NCI-H1105 (cell line): ENCODE measurements at regions not wholly inside any gene's neighbourhood (a gene's known extent, or its start where the extent isn't known, plus 50 kb on each side); places are given as distances from the start of the nearest gene placed in this dataset.

Experiments
- DNase-seq: peaks from one replicate; lab custom pipeline; 2025; lab: John Stamatoyannopoulos, UW

- DNase-seq = no peak
Measured at GRCh38 chr4:53688186-53688790, 97.0 kb upstream of the LNX1 start.

GRCh38 chr4:53686521-53686920, 95.2 kb upstream of the LNX1 start:
- DNase-seq = no peak

- no peak for DNase-seq
Measured at GRCh38 chr4:53684136-53685130, 93.1 kb upstream of the LNX1 start.

- no peak for DNase-seq
Measured at GRCh38 chr4:53682908-53683307, 91.6 kb upstream of the LNX1 start.

- DNase-seq = no peak
Measured at GRCh38 chr4:53682196-53682595, 90.9 kb upstream of the LNX1 start.

- no peak for DNase-seq
Measured at GRCh38 chr4:53680598-53680997, 89.3 kb upstream of the LNX1 start.

- no peak for DNase-seq
Measured at GRCh38 chr4:53680168-53680567, 88.9 kb upstream of the LNX1 start.

GRCh38 chr4:53676402-53676871, 85.2 kb upstream of the LNX1 start:
- DNase-seq = no peak

GRCh38 chr4:53674903-53675302, 83.6 kb upstream of the LNX1 start:
- no peak for DNase-seq

- DNase-seq = no peak
Measured at GRCh38 chr4:53672873-53673272, 81.6 kb upstream of the LNX1 start.

- peak; percentile 9 for DNase-seq
Measured at GRCh38 chr4:53671757-53672156, 80.5 kb upstream of the LNX1 start.

- no peak for DNase-seq
Measured at GRCh38 chr4:53659737-53660136, 68.5 kb upstream of the LNX1 start.

GRCh38 chr4:53659112-53659511, 67.8 kb upstream of the LNX1 start:
- no peak for DNase-seq

- DNase-seq = no peak
Measured at GRCh38 chr4:53658029-53658428, 66.7 kb upstream of the LNX1 start.

- no peak for DNase-seq
Measured at GRCh38 chr4:53656421-53656981, 65.2 kb upstream of the LNX1 start.

- DNase-seq = no peak
Measured at GRCh38 chr4:53654300-53654758, 63.0 kb upstream of the LNX1 start.

- peak; percentile 13 for DNase-seq
Measured at GRCh38 chr4:53653484-53654053, 62.3 kb upstream of the LNX1 start.

GRCh38 chr4:53651156-53651735, 60.0 kb upstream of the LNX1 start:
- DNase-seq = no peak

- DNase-seq = no peak
Measured at GRCh38 chr4:53649357-53649756, 58.1 kb upstream of the LNX1 start.

- DNase-seq = no peak
Measured at GRCh38 chr4:53647547-53647946, 56.3 kb upstream of the LNX1 start.

- no peak for DNase-seq
Measured at GRCh38 chr4:53646795-53647194, 55.5 kb upstream of the LNX1 start.

GRCh38 chr4:53645108-53645507, 53.8 kb upstream of the LNX1 start:
- no peak for DNase-seq
